OCI-LY7 (cell line): ENCODE measurements at regions not wholly inside any gene's neighbourhood (a gene's known extent, or its start where the extent isn't known, plus 50 kb on each side); places are given as distances from the start of the nearest gene placed in this dataset.

ENCODE experiments used
- BruUV-seq: library from RNA; stranded (reverse); fragments of 400-500 nt; replicated peaks from 2 replicates; lab custom pipeline; 2021; lab: Mats Ljungman, UMichigan
- CTCF ChIA-PET: fragments of 300-600 bp; sonication (Branson Sonifier 250); formaldehyde crosslinking; loops from one replicate; lab custom pipeline; 2022; ENCODE audit warnings: antibody characterized with exemption; ENCODE audit not compliant: unreplicated experiment; lab: Charles Lee
- POLR2A ChIA-PET: fragments of 300-600 bp; sonication (Branson Sonifier 250); formaldehyde crosslinking; loops from one replicate; lab custom pipeline; 2022; ENCODE audit warnings: antibody characterized with exemption; lab: Charles Lee
- DNase-seq: peaks from one replicate; pipeline ENCODE4 v3.0.0-alpha.2; 2015; ENCODE audit warnings: low spot score
- H2AFZ ChIP-seq: fragments of 200-600 bp; sonication (generic), shearing (Covaris generic); 2 replicates; pipeline ENCODE4 v1.6.1; 2014; ENCODE audit warnings: mild to moderate bottlenecking, antibody characterized with exemption, low read length, moderate library complexity
- H3K27ac ChIP-seq: fragments of 200-600 bp; sonication (generic); 2 replicates; pipeline ENCODE4 v1.5.1; 2014; ENCODE audit warnings: mixed run types, low read depth, mild to moderate bottlenecking, moderate library complexity, low read length, inconsistent platforms; ENCODE audit not compliant: poor library complexity, severe bottlenecking
- H3K36me3 ChIP-seq: fragments of 200-600 bp; sonication (generic); 2 replicates; pipeline ENCODE4 v1.6.1; 2014; ENCODE audit warnings: mild to moderate bottlenecking, antibody characterized with exemption, low read length, moderate library complexity, mixed read lengths; ENCODE audit not compliant: insufficient read depth
- H3K4me1 ChIP-seq: fragments of 200-600 bp; sonication (generic); 2 replicates; pipeline ENCODE4 v1.5.1; 2014; ENCODE audit warnings: mild to moderate bottlenecking, low read length; ENCODE audit not compliant: insufficient read depth, poor library complexity, severe bottlenecking
- H3K4me2 ChIP-seq: fragments of 200-600 bp; sonication (generic); 2 replicates; pipeline ENCODE4 v1.6.1; 2014; ENCODE audit warnings: mild to moderate bottlenecking, low read length
- H3K4me3 ChIP-seq: fragments of 200-600 bp; sonication (generic); 2 replicates; pipeline ENCODE4 v1.5.1; 2014; ENCODE audit warnings: mild to moderate bottlenecking, low read depth, low read length; ENCODE audit not compliant: poor library complexity, severe bottlenecking
- H3K79me2 ChIP-seq: fragments of 200-600 bp; sonication (generic); 2 replicates; pipeline ENCODE4 v1.6.1; 2016; ENCODE audit warnings: low read depth, mild to moderate bottlenecking, low read length, moderate library complexity, mixed read lengths; ENCODE audit not compliant: insufficient read depth
- H3K9me2 ChIP-seq: fragments of 200-600 bp; sonication (generic); 2 replicates; pipeline ENCODE4 v1.6.1; 2016; ENCODE audit warnings: mild to moderate bottlenecking, low read length, mixed read lengths; ENCODE audit not compliant: insufficient read depth
- H3K9me3 ChIP-seq: fragments of 200-600 bp; sonication (generic); 2 replicates; pipeline ENCODE4 v1.6.1; 2014; ENCODE audit warnings: mild to moderate bottlenecking, mixed run types, low read length, mixed read lengths
- H4K20me1 ChIP-seq: fragments of 200-600 bp; sonication (generic); 2 replicates; pipeline ENCODE4 v1.6.1; 2014; ENCODE audit warnings: mild to moderate bottlenecking, antibody characterized with exemption, low read length, moderate library complexity, mixed read lengths; ENCODE audit not compliant: insufficient read depth
- EZH2phosphoT487 ChIP-seq: fragments of 200-600 bp; sonication (generic); IDR thresholded peaks from 2 replicates; pipeline ENCODE4 v1.6.1; 2018; ENCODE audit warnings: low read depth, borderline replicate concordance, mild to moderate bottlenecking, mixed run types, antibody characterized with exemption, low read length, moderate library complexity, mixed read lengths
- intact Hi-C: fragments of 100-400 bp; cut with micrococcal nuclease; formaldehyde crosslinking; loops from one replicate; pipeline ENCODE4 v1.10.0; 2022; ENCODE audit not compliant: unreplicated experiment
- TF ChIP-seq, protein P1 (sequence below): fragments of 200-600 bp; sonication (generic); conservative IDR thresholded peaks from 2 replicates; pipeline ENCODE4 v1.5.1; 2014; ENCODE audit warnings: mild to moderate bottlenecking, antibody characterized with exemption, low read length, moderate library complexity, mixed read lengths

DNA sequence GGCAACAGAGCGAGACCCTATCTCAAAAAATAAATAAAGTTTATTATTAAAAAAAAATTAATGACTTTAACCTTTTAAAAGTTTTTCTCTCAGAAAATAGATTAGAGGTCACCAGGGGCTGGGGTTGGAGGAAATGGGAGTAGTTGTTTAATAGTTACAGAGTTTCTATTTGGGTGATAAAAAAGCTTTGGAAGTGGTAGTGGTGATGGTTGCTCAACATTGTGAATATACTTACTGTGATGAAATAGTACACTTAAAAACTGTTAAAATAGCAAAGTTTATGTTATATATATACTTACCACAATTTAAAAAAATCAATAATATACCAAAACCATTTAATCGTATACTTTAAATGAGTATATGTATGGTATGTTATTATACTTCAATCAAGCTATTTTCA lies 59.6 kb downstream of the ARL6IP4 start:
- POLR2A ChIA-PET: interaction anchor here (0.6 kb wide), 1 partner anchor 538 kb away, joined by 3 read pairs; no protein-coding TSS in a partner anchor
- no peaks in the 10 kb centered on the region for H3K36me3 ChIP-seq

DNA sequence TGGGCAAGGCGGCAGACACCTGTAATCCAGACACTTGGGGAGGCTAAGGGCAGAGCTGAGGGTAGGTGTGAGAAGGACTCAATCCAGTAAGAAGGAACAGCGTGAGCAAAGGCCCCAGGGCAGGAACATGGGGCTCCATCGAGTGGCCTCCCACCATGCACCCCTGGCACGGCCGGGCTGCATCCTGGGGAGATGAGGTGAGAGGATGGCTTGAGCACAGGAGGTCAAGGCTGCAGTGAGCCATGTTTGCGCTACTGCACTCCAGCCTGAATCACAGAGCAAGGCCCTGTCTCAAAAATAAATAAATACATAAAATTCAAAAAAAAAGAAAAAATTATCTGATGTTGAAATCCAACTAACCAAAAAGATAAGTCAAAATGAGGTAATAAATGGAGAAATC lies 58.5 kb downstream of the ARL6IP4 start:
- Histone ChIP-seq H3K4me3 (no peak overlapping the region), H3K9me2 (no peaks in the 10 kb centered on the region), H3K36me3 (no peaks in the 10 kb centered on the region), H3K4me2 (no peak overlapping the region), H3K27ac (no peak overlapping the region), H4K20me1 (no peaks in the 10 kb centered on the region), H3K4me1 (peaks cover 7% of the 10 kb centered on the region), H3K79me2 (no peaks in the 10 kb centered on the region), H3K9me3 (no peaks in the 10 kb centered on the region), H2AFZ (no peak overlapping the region)
- ChIA-PET POLR2A (interaction anchor here (1.0 kb wide), 1 partner anchor 26 kb away, joined by 3 read pairs; no protein-coding TSS in a partner anchor), CTCF (no interaction called here)
- no peak for DNase-seq
- intact Hi-C loops: no loop called here
- no TSS peak for BruUV-seq
- no peak for TF ChIP-seq EZH2phosphoT487
- TF ChIP-seq, protein P1, sequence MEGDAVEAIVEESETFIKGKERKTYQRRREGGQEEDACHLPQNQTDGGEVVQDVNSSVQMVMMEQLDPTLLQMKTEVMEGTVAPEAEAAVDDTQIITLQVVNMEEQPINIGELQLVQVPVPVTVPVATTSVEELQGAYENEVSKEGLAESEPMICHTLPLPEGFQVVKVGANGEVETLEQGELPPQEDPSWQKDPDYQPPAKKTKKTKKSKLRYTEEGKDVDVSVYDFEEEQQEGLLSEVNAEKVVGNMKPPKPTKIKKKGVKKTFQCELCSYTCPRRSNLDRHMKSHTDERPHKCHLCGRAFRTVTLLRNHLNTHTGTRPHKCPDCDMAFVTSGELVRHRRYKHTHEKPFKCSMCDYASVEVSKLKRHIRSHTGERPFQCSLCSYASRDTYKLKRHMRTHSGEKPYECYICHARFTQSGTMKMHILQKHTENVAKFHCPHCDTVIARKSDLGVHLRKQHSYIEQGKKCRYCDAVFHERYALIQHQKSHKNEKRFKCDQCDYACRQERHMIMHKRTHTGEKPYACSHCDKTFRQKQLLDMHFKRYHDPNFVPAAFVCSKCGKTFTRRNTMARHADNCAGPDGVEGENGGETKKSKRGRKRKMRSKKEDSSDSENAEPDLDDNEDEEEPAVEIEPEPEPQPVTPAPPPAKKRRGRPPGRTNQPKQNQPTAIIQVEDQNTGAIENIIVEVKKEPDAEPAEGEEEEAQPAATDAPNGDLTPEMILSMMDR: no peak

More for the DNA sequence above, 59.6 kb downstream of the ARL6IP4 start:
- H4K20me1 ChIP-seq: no peaks in the 10 kb centered on the region
- CTCF ChIA-PET: no interaction called here
- H3K4me2 ChIP-seq: no peak overlapping the region
- intact Hi-C loops: loop anchor here (10.0 kb wide), 1 partner anchor 115 kb away; the partner anchor contains the start of gene PITPNM2
- no peak overlapping the region for H3K4me3 ChIP-seq
- H3K4me1 ChIP-seq: peaks cover 7% of the 10 kb centered on the region
- BruUV-seq: no TSS peak
- DNase-seq: no peak
- H3K79me2 ChIP-seq: no peaks in the 10 kb centered on the region
- no peaks in the 10 kb centered on the region for H3K9me2 ChIP-seq
- H3K27ac ChIP-seq: no peak overlapping the region
- no peak overlapping the region for H2AFZ ChIP-seq
- no peak for TF ChIP-seq EZH2phosphoT487
- TF ChIP-seq, protein P1: no peak
- H3K9me3 ChIP-seq: no peaks in the 10 kb centered on the region

DNA sequence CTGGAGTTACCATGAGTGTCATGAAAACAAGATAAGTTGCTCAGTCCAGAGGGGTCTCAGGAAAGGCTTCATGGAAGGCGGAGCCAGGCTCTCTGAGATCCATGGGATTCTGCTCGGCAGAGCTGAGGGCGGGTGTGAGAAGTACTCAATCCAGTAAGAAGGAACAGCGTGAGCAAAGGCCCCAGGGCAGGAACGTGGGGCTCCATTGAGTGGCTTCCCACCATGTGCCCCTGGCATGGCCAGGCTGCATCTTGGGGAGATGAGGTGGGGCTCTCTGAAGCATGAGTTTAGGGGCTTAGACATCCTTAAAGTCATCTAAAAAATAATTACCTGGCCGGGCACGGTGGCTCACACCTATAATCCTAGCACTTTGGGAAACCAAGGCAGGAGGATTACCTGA lies 58.0 kb downstream of the ARL6IP4 start:
- Histone ChIP-seq H3K79me2 (no peaks in the 10 kb centered on the region), H3K4me1 (peaks cover 3% of the 10 kb centered on the region), H3K4me2 (no peak overlapping the region), H3K4me3 (no peak overlapping the region), H3K9me3 (no peaks in the 10 kb centered on the region), H2AFZ (no peak overlapping the region), H3K36me3 (no peaks in the 10 kb centered on the region), H3K9me2 (no peaks in the 10 kb centered on the region), H3K27ac (no peak overlapping the region), H4K20me1 (no peaks in the 10 kb centered on the region)
- intact Hi-C loops: no loop called here
- no TSS peak for BruUV-seq
- CTCF ChIA-PET: interaction anchor here (0.6 kb wide), 1 partner anchor 771 kb away, joined by 4 read pairs; no protein-coding TSS in a partner anchor
- TF ChIP-seq, protein P1: no peak
- no peak for TF ChIP-seq EZH2phosphoT487
- no peak for DNase-seq
- POLR2A ChIA-PET: no interaction called here
